ENCODE measurements at regions not wholly inside any gene's neighbourhood (a gene's known extent, or its start where the extent isn't known, plus 50 kb on each side); places are given as distances from the start of the nearest gene placed in this dataset.

- TF ChIP-seq POLR2A (IDR thresholded peaks at IDR 0.05; ENCODE audit: low read depth, low read length) = no peak
- no peak for TF ChIP-seq POLR2AphosphoS5 (IDR thresholded peaks at IDR 0.05; ENCODE audit: low read depth, low read length)
These were observed 319.6 kb downstream of the PIK3C3 start for GRCh38 chr18:42274488-42275137.
